ENCODE measurements at regions not wholly inside any gene's neighbourhood (a gene's known extent, or its start where the extent isn't known, plus 50 kb on each side); places are given as distances from the start of the nearest gene placed in this dataset.

GRCh38 chr14:27608377-27608776 lies 1010.5 kb upstream of the NOVA1 start:
- H3K27me3 ChIP-seq: no peaks in the 10 kb centered on the region
- no peaks in the 10 kb centered on the region for H3K4me1 ChIP-seq
- no peak for TF ChIP-seq POLR2A (IDR thresholded peaks at IDR 0.05)
- TF ChIP-seq CTCF (IDR thresholded peaks at IDR 0.05): no peak
- no peak overlapping the region for H3K4me3 ChIP-seq
- DNase-seq (no peak), ATAC-seq (no peak)
- 71 to 82% (median 76%) methylated on average over 3 of the region's 3 CpGs for WGBS, 4 donors
- intact Hi-C loops (cut with DNase I): no loop called here
- no peaks in the 10 kb centered on the region for H3K9me3 ChIP-seq
- no peaks in the 10 kb centered on the region for H3K36me3 ChIP-seq
- no peak overlapping the region for H3K27ac ChIP-seq

GRCh38 chr14:27612121-27612520 lies 1014.3 kb upstream of the NOVA1 start:
- no peak for DNase-seq
- WGBS, 4 donors: 73 to 80% (median 75%) methylated on average over 6 of the region's 6 CpGs
- H3K27me3 ChIP-seq: no peaks in the 10 kb centered on the region
- H3K27ac ChIP-seq: no peak overlapping the region
- intact Hi-C loops (cut with DNase I): no loop called here
- no peaks in the 10 kb centered on the region for H3K36me3 ChIP-seq
- H3K9me3 ChIP-seq: no peaks in the 10 kb centered on the region
- H3K4me3 ChIP-seq: no peak overlapping the region
- TF ChIP-seq POLR2A (IDR thresholded peaks at IDR 0.05): no peak
- TF ChIP-seq CTCF (IDR thresholded peaks at IDR 0.05): no peak
- no peaks in the 10 kb centered on the region for H3K4me1 ChIP-seq
- no peak for ATAC-seq

- Histone ChIP-seq H3K9me3 (no peaks in the 10 kb centered on the region), H3K36me3 (no peaks in the 10 kb centered on the region), H3K27me3 (no peaks in the 10 kb centered on the region), H3K27ac (no peak overlapping the region), H3K4me3 (no peak overlapping the region), H3K4me1 (no peaks in the 10 kb centered on the region)
- ATAC-seq (no peak), DNase-seq (no peak)
- intact Hi-C loops (cut with DNase I): no loop called here
- TF ChIP-seq CTCF (IDR thresholded peaks at IDR 0.05): no peak
- TF ChIP-seq POLR2A (IDR thresholded peaks at IDR 0.05): no peak
- 73 to 81% (median 74%) methylated on average over 2 of the region's 2 CpGs for WGBS, 4 donors
Measured at GRCh38 chr14:27613102-27613501, 1015.3 kb upstream of the NOVA1 start.

- peaks cover 0 to 19% (median under 1%) of the 10 kb centered on the region in 12 donors for H3K9me3 ChIP-seq
- no peak overlapping the region for H3K27ac ChIP-seq
- DNase-seq (no peak), ATAC-seq (no peak)
- H3K27me3 ChIP-seq: no peaks in the 10 kb centered on the region
- no peak overlapping the region for H3K4me3 ChIP-seq
- intact Hi-C loops (cut with DNase I): no loop called here
- H3K4me1 ChIP-seq: no peaks in the 10 kb centered on the region
- WGBS, 4 donors: 81 to 84% (median 83%) methylated on average over 1 of the region's 1 CpG
- no peak for TF ChIP-seq POLR2A (IDR thresholded peaks at IDR 0.05)
- TF ChIP-seq CTCF (IDR thresholded peaks at IDR 0.05): no peak
- no peaks in the 10 kb centered on the region for H3K36me3 ChIP-seq
Measured at GRCh38 chr14:27623782-27624181, 1025.9 kb upstream of the NOVA1 start.

Measured in heart left ventricle (tissue), 16 donors.